NCI-H1694 (cell line): ENCODE measurements at regions not wholly inside any gene's neighbourhood (a gene's known extent, or its start where the extent isn't known, plus 50 kb on each side); places are given as distances from the start of the nearest gene placed in this dataset.

Source experiments
- DNase-seq: peaks from one replicate; lab custom pipeline; 2025; lab: John Stamatoyannopoulos, UW

DNA sequence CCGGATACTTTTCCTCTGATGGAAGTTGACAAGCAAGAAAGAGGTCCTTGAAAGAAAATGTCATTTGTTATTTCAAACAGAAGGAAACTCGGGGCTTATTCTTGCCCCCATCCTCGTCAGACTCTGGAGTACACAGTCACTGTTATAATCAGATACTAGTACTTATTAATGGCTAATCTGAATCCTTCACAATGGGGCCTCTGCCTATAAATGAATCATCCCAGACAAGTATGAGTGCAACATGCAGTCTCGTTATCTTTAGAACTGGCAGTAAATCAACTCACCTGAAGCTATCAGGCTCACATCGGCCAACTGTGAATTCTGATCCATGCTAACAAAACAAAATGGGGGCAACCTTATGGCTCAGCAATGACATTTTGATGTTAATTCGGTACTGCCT, 216.7 kb downstream of the GRIN2B start:
- no peak for DNase-seq

- no peak for DNase-seq
These were observed 232.0 kb downstream of the GRIN2B start for GRCh38 chr12:13749389-13749788.

DNA sequence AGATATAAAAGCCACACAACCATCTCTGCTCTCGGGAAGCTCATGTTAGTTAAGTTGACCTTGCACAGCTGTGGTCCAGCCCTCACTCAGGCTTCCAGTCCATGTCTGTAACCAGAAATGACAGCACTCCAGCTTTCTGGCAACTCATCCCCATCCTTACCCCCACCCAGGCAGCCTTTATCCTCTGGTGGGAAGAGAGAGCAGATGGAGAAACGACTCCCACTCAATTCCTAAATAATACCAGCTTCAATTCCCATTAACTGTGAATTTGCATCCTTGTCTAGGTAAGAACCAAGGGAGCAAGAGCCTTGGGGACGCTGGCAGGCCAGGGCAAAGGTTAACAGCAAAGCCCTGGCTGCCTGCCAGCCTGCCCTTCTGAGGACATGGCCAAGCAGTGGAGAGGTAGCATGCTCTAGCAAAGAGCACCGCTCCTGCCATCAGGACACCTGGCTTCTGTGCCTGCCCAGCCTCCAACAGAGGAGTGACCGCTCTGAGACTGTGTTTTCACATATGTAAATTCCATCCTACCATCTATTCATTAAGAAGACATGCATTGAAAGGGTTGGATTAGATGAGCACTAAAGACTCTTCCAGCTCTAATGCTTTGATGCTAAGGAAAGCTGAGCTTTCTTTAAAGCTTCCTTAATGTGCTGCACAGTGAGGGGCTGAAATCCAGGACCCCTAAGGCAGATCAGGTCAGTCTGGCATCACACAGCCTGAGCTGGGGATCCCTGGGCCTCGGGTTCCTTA, 236.1 kb downstream of the GRIN2B start:
- DNase-seq: peak; percentile 8

DNA sequence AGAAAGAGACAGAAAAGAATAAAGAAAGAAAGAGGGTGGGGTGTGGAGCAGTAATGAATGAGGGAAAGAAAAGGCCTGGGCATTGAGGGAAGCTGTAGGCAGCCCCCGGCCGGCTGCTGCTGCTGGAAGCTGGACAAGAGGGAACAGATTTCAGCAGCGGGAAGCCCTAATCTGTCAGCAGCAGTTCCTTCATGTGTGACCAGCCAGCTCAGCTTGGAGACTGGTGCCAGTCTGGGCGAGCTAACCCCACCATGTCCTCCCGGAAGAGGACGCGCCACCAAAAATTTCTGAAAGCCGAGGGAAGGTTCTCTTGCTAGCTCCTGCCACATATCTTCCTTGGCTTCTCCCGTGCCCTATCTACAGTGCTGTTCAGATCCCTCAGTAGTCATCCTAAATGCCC, 236.8 kb downstream of the GRIN2B start:
- DNase-seq: peak; percentile 39

- no peak for DNase-seq
These were observed 241.3 kb downstream of the GRIN2B start for GRCh38 chr12:13740149-13740545.

DNA sequence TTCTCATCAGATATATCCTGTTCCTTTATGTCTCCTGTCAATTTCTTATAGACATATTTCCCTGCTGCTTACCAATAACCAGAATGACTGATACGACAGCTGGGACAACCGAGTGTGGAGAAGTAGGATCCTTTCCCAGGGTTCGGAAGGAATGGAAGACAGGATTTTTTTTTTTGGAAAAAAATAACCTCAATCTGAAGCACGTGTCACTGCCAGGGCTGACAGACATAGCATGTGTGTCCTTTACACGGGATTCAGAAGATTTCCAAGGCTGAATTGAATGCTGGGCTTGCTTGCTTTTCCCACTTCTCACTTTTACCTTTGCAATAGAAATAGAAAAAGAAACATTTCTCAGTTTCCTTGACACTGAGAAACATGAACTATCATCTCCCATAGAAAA, 245.7 kb downstream of the GRIN2B start:
- DNase-seq: no peak

DNA sequence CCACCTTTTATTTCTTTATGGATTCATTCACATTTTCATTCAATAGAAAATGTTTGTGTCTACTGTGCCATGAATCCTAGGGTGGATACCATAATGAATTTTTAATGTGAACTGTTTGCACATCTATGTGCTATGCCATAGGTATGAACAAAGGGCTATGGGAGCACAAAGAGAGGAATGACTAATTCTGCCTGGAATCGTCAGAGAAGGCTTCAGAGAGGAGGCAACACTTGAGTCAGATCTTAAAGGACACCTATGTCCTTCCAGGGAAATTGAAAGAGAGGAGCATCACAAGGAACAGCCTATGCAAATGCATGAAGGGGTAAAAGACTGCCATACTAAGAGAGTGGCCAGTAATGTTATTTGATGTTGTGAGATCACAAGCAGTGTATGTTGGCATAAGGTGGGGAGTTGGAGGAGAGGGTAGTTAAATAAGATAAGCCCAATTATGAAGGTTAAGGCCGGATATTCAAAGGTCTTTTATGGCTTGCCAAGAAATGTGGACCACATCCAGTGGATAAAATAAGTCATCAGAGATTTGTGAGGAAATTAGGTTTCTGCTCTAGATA, 246.7 kb downstream of the GRIN2B start:
- no peak for DNase-seq

GRCh38 chr12:13727707-13728195, 253.7 kb downstream of the GRIN2B start:
- no peak for DNase-seq

GRCh38 chr12:13725049-13725448, 256.4 kb downstream of the GRIN2B start:
- DNase-seq: no peak

DNA sequence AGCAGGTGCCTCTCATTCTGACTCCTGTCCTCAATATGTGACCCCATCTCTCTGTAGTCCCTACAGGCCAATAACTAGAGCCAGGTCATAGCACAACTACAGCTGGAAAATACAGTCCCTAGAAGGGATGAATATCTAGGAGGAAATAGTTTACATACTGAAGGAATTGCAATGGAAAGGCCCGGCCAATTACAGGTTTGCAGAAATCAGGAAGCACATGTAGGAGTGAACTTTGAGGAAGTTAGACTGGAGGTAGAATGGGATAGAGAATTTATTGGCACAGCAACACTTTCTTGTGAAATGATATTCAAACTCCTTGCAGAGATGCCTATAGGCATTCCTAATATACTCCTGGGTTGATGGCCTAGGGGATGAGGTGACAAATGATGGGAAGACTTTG, 257.3 kb downstream of the GRIN2B start:
- no peak for DNase-seq

DNA sequence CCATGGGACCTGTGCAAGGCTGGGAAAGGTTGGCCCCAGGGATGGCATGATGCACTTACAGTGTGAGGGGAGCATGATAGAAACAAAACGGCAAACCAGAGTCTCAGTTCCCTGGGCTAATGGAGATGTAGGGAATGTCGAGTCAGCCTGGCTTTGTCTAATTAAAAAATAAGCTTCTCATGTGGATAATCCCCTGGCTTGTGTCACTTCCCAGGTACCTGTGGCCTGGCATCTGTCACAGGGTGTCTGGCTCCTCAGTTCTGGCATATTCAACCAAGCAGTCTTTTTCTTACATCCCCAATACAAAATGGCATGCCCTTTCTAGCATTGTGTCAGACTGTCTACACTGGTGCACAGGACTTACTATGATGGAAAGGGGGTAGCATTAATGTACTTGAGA, 261.4 kb downstream of the GRIN2B start:
- no peak for DNase-seq

DNA sequence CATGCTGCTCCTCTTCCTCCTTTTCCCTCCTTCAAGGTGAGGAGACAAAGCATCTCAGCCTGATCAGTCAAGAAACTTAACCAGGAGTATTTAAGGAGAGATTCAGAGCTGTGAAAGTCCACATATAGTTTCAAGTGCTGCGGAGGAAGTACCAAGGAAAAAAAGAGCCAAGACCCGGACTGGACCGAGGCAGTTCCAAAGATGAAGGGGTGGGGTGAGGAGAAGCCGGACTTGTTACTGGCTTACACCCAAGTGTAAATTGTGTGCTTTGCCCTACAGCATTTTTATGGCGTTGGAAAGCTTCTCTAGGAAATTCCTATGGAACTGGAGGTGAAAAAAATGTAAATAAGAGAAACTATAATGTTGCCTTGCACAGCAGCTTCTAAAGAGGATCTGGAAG, 263.1 kb downstream of the GRIN2B start:
- DNase-seq: no peak

GRCh38 chr12:13716119-13716518, 265.3 kb downstream of the GRIN2B start:
- DNase-seq: no peak

DNA sequence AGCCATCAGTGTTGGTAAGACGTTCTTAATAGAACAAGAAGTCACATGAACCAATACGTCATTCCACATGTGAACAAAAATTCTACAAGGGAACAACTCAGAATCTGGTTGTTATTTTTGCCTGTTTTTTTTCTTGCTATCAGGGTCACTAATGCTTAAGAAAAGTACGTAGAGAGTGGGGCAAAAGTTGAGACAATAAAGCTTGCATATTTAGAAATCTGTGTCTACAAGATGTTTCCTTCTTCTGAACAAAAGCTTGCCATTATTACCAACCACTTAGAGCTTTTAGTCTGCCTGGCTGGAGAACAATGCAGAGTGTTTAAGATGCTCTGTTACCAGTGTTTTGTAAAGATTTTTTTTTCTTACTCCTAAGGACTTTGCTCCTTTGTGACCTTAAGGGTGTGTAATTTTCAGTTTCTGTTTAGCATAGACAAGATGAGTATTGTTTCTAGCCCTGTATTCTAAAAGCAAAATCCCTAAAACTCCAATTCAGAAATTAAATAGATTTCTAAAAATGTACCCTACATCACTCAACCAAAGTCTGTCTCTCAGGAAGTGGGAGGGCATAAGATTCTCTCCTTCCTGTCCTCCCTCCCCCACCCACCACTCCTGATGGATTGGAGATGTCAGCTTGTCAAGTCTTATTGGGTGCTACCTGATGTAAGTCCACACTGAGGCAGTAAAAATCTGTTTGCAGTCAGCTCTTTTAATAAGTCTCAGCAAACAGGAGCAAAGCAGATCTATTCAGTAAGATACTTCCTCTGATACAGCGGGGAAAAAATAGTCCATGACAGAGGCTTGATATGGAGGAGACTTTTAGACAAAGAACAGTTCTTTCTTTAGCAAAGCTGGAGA, 267.6 kb downstream of the GRIN2B start:
- DNase-seq: no peak

- DNase-seq: no peak
These were observed 273.6 kb downstream of the GRIN2B start for GRCh38 chr12:13707829-13708228.

- no peak for DNase-seq
These were observed 279.0 kb downstream of the GRIN2B start for GRCh38 chr12:13702381-13702780.

GRCh38 chr12:13701502-13701901, 279.9 kb downstream of the GRIN2B start:
- no peak for DNase-seq

- DNase-seq: no peak
These were observed 283.4 kb downstream of the GRIN2B start for GRCh38 chr12:13697973-13698372.

GRCh38 chr12:13695781-13696180, 285.6 kb downstream of the GRIN2B start:
- no peak for DNase-seq

- DNase-seq: no peak
These were observed 289.1 kb downstream of the GRIN2B start for GRCh38 chr12:13692332-13692731.

DNA sequence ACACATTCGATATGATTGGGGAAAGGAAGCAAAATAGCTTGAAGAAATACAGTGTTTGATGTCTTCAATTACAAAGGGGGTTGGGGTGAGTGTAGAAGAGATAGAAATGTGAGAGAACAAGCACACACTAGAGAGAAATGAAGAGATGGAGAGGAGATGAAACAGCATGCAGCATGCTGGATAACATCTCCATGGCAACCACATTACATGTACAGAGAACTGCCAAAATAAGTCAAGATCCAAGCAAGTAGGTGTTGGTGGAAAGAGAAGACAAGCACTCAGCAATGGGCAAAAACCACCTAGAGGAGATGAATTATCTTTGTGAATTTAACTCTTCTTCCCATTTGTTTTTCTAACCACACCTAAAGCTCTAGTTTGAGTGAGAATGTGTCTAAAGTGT, 289.8 kb downstream of the GRIN2B start:
- no peak for DNase-seq

GRCh38 chr12:13687633-13688032, 293.8 kb downstream of the GRIN2B start:
- DNase-seq: no peak

DNA sequence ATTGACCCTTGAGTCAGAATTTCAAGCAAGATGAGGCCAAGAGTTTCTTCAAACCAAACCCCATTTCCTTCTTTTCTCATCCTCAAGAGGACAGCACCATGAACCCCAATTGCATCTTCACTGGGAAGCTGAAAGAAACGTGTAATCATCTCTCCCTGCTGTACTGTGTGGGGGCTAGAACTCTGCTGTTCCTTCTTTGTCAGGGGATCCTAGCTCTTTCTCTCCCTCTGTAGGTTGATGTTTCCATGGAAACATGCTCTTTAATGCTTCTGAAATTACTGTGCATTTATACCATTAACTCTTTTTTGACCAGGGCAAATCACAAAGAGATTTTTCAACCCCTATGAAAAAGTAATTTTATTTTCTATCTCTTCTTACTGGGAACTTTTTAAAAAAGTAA, 295.1 kb downstream of the GRIN2B start:
- no peak for DNase-seq
